HG03139 (cell line): ENCODE measurements at regions not wholly inside any gene's neighbourhood (a gene's known extent, or its start where the extent isn't known, plus 50 kb on each side); places are given as distances from the start of the nearest gene placed in this dataset.
"Not testable (repeated sequence)": the region's sequence is repeated elsewhere in the genome, so short reads cannot be mapped to it uniquely, and the experiment has no call there.

ENCODE experiments used
- ATAC-seq: cut with Tn5 transposase; IDR thresholded peaks from one replicate; pipeline ENCODE4 v1.9.1; 2021; ENCODE audit not compliant: unreplicated experiment

- no peak for ATAC-seq
These were observed 50.1 kb downstream of the GCNT4 start for GRCh38 chr5:75002271-75002670.

GRCh38 chr5:74995926-74996325, 56.4 kb downstream of the GCNT4 start:
- no peak for ATAC-seq

GRCh38 chr5:74994826-74995225, 57.5 kb downstream of the GCNT4 start:
- no peak for ATAC-seq

- ATAC-seq: no peak
These were observed 58.6 kb downstream of the GCNT4 start for GRCh38 chr5:74993743-74994142.

- ATAC-seq: no peak
These were observed 59.6 kb downstream of the GCNT4 start for GRCh38 chr5:74992791-74993190.

GRCh38 chr5:74991522-74991921, 60.8 kb downstream of the GCNT4 start:
- no peak for ATAC-seq

- ATAC-seq: no peak
These were observed 62.2 kb downstream of the GCNT4 start for GRCh38 chr5:74990194-74990593.

- ATAC-seq: no peak
These were observed 63.9 kb downstream of the GCNT4 start for GRCh38 chr5:74988273-74988983.

- no peak for ATAC-seq
These were observed 74.0 kb downstream of the GCNT4 start for GRCh38 chr5:74978345-74978744.

- no peak for ATAC-seq
These were observed 74.9 kb downstream of the GCNT4 start for GRCh38 chr5:74977471-74977870.

- ATAC-seq: no peak
These were observed 75.7 kb downstream of the GCNT4 start for GRCh38 chr5:74976651-74977050.

- ATAC-seq: no peak
These were observed 76.8 kb downstream of the GCNT4 start for GRCh38 chr5:74975582-74975981.

- ATAC-seq: no peak
These were observed 77.8 kb downstream of the GCNT4 start for GRCh38 chr5:74974451-74975091.

GRCh38 chr5:74973694-74974093, 78.7 kb downstream of the GCNT4 start:
- ATAC-seq: no peak

GRCh38 chr5:74971947-74972460, 80.4 kb downstream of the GCNT4 start:
- ATAC-seq: no peak

GRCh38 chr5:74970891-74971290, 81.5 kb downstream of the GCNT4 start:
- not testable (repeated sequence) for ATAC-seq

GRCh38 chr5:74969726-74970125, 82.6 kb downstream of the GCNT4 start:
- ATAC-seq: no peak

- no peak for ATAC-seq
These were observed 86.0 kb downstream of the GCNT4 start for GRCh38 chr5:74966141-74967026.

- ATAC-seq: no peak
These were observed 89.0 kb downstream of the GCNT4 start for GRCh38 chr5:74963407-74963806.

GRCh38 chr5:74957906-74958305, 91.7 kb upstream of the FAM169A start:
- ATAC-seq: no peak

GRCh38 chr5:74957029-74957784, 91.0 kb upstream of the FAM169A start:
- ATAC-seq: no peak
